HG03565 (cell line): ENCODE measurements at regions not wholly inside any gene's neighbourhood (a gene's known extent, or its start where the extent isn't known, plus 50 kb on each side); places are given as distances from the start of the nearest gene placed in this dataset.

Experiments used
- ATAC-seq: cut with Tn5 transposase; IDR thresholded peaks from one replicate; pipeline ENCODE4 v1.9.1; 2021; ENCODE audit warnings: mild to moderate bottlenecking, moderate library complexity; ENCODE audit not compliant: unreplicated experiment

DNA sequence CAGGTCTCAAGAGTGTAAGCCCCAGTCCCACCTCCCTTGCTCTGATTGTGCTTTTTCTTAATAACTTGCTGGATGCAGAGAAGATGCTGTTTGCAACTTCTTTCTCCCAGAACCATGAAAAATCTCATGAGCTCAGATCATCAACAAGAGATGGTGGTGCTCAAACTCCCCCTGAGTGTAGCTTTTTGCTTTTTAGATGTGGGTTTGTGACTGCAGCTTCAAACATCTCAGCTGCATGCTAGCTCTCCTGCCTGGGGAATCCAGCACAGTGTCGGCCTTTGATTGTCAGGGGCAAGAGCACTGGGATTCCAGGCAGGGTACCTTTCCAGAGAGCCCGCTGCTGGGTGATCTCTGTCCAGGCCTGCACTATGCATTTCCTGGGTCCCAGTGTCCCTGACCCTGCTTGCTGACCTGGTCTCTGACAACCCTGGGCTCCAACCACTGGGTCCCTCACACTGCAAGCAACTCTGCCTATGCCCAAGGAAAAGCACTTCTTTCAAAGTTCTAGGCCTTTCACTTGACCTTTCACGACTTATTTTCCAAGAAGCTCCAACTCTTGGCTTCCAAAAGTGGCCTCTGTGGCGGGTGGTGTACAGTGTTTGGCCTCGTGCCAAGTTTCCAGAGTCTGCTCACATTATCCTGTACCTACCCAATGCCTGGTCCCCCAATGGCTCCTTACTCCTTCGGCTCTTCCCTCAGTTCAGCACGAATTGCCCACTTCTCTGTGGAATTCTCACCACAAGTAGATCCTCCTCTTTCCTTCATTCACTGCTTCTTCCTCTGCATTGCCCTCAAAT, 69.7 kb upstream of the LY86 start:
- no peak for ATAC-seq

GRCh38 chr6:6521961-6522482, 66.5 kb upstream of the LY86 start:
- no peak for ATAC-seq

- ATAC-seq = no peak
Observed at GRCh38 chr6:6522709-6523108, 65.8 kb upstream of the LY86 start.

DNA sequence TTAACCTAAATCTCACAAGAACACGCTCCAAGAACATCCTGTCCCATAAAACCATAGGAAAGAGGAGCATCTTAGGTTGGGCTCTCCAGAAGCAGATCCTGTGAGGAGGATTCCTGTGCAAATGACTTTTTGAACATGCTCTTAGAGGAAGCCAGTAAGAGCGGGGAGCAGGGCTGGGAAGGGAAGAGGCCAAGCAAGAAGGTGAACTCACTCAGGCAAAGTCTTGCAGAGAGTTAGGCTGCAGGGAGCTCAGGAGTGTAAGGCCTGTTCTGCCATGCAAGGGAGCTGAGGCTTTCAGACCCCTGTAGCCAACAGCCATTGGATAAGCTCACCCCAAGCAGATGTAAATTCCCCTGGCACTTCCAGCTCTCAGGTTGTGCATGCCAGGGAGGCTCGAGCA, 63.6 kb upstream of the LY86 start:
- no peak for ATAC-seq

- ATAC-seq = no peak
Observed at GRCh38 chr6:6525933-6526332, 62.6 kb upstream of the LY86 start.

GRCh38 chr6:6529275-6529674, 59.2 kb upstream of the LY86 start:
- ATAC-seq = no peak

DNA sequence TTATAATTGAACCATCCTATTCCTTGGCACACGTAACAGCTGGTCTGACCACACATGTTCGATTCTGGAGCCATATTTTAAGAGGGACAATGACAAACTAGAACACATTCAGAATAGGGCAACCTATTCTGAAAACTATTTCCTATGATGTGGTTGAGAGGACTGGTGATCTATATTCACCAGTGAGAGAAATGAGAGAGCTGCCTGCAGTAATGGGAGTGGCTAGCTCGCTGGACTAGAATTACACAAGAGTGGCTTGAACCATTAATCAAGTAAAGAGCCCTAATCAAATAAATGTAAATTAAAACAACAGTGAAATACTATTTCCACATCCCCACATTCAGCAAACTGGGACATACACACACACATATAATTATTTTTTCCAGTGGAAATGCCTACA, 55.3 kb upstream of the LY86 start:
- ATAC-seq = no peak

GRCh38 chr6:6534399-6534798, 54.1 kb upstream of the LY86 start:
- no peak for ATAC-seq

- ATAC-seq = no peak
Observed at GRCh38 chr6:6537488-6538260, 50.8 kb upstream of the LY86 start.

DNA sequence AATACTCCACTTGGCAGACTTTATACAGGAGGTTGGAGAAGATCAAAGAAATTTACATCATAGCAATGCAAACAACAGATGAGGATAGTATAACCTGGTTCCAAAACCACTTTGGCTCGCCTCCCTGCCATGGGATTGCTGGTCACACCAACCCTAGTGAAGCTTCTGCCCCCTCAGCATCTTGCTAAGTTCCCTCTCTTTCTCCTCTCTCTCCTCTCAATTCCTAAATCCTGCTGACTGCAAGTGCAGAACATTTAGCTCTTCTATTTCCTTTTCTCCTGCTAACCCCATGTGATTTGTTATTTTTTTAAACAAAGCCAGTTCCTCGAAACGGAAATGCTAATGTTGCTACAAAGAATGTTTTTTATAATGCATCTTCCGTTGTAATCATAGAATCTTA, 50.3 kb upstream of the LY86 start:
- no peak for ATAC-seq
